Osteoblast (primary cell): ENCODE measurements at regions not wholly inside any gene's neighbourhood (a gene's known extent, or its start where the extent isn't known, plus 50 kb on each side); places are given as distances from the start of the nearest gene placed in this dataset.

Source experiments
- DNase-seq: peaks from one replicate; pipeline ENCODE4 v3.0.0; 2011; ENCODE audit warnings: low spot score, mixed read lengths; ENCODE audit not compliant: insufficient read length; ENCODE audit errors: missing footprints
- H2AFZ ChIP-seq: 2 replicates; pipeline ENCODE4 v1.6.0; 2011; ENCODE audit warnings: mild to moderate bottlenecking, low read length
- H3K27ac ChIP-seq: 2 replicates; pipeline ENCODE4 v1.5.1; 2011; ENCODE audit warnings: mild to moderate bottlenecking, low read depth, low read length, moderate library complexity
- H3K27me3 ChIP-seq: 2 replicates; pipeline ENCODE4 v1.6.0; 2012; ENCODE audit warnings: mild to moderate bottlenecking, control low read depth, inconsistent platforms, low read length, moderate library complexity; ENCODE audit not compliant: insufficient read depth
- H3K36me3 ChIP-seq: 2 replicates; pipeline ENCODE4 v1.5.1; 2011; ENCODE audit warnings: mild to moderate bottlenecking, low read length, control low read depth, moderate library complexity; ENCODE audit not compliant: insufficient read depth
- H3K4me1 ChIP-seq: 2 replicates; pipeline ENCODE4 v1.5.1; 2011; ENCODE audit warnings: mild to moderate bottlenecking, low read length, control low read depth, moderate library complexity; ENCODE audit not compliant: insufficient read depth
- H3K4me2 ChIP-seq: 2 replicates; pipeline ENCODE4 v1.6.0; 2011; ENCODE audit warnings: mild to moderate bottlenecking, low read length; ENCODE audit not compliant: insufficient read depth
- H3K4me3 ChIP-seq: fragments of 200-600 bp; sonication (generic); 3 replicates; pipeline ENCODE4 v1.5.1; 2012; ENCODE audit warnings: mild to moderate bottlenecking, low read length, inconsistent platforms; ENCODE audit not compliant: insufficient read depth
- H3K79me2 ChIP-seq: 2 replicates; pipeline ENCODE4 v1.6.0; 2012; ENCODE audit warnings: mild to moderate bottlenecking, low read length, control low read depth, inconsistent platforms; ENCODE audit not compliant: insufficient read depth
- H3K9me3 ChIP-seq: 2 replicates; pipeline ENCODE4 v1.5.1; 2011; ENCODE audit warnings: low read depth, low read length, control low read depth
- H4K20me1 ChIP-seq: 2 replicates; pipeline ENCODE4 v1.6.0; 2012; ENCODE audit warnings: mild to moderate bottlenecking, low read length, control low read depth; ENCODE audit not compliant: insufficient read depth
- TF ChIP-seq, protein P1 (sequence below): IDR thresholded peaks from 2 replicates; pipeline ENCODE4 v1.5.1; 2011; ENCODE audit warnings: mild to moderate bottlenecking, low read depth, low read length, moderate library complexity; ENCODE audit errors: extremely low read depth

GRCh38 chr4:145418739-145419138, 62.9 kb upstream of the SMAD1 start:
- TF ChIP-seq, protein P1, sequence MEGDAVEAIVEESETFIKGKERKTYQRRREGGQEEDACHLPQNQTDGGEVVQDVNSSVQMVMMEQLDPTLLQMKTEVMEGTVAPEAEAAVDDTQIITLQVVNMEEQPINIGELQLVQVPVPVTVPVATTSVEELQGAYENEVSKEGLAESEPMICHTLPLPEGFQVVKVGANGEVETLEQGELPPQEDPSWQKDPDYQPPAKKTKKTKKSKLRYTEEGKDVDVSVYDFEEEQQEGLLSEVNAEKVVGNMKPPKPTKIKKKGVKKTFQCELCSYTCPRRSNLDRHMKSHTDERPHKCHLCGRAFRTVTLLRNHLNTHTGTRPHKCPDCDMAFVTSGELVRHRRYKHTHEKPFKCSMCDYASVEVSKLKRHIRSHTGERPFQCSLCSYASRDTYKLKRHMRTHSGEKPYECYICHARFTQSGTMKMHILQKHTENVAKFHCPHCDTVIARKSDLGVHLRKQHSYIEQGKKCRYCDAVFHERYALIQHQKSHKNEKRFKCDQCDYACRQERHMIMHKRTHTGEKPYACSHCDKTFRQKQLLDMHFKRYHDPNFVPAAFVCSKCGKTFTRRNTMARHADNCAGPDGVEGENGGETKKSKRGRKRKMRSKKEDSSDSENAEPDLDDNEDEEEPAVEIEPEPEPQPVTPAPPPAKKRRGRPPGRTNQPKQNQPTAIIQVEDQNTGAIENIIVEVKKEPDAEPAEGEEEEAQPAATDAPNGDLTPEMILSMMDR, result no peak
- no peaks in the 10 kb centered on the region for H3K79me2 ChIP-seq
- no peak overlapping the region for H3K27ac ChIP-seq
- DNase-seq, result no peak
- H3K4me1 ChIP-seq, result no peaks in the 10 kb centered on the region
- no peaks in the 10 kb centered on the region for H4K20me1 ChIP-seq
- no peak overlapping the region for H3K4me3 ChIP-seq
- H3K9me3 ChIP-seq, result no peaks in the 10 kb centered on the region
- no peak overlapping the region for H2AFZ ChIP-seq
- H3K27me3 ChIP-seq, result peaks cover 3% of the 10 kb centered on the region
- H3K4me2 ChIP-seq, result no peak overlapping the region
- no peaks in the 10 kb centered on the region for H3K36me3 ChIP-seq

GRCh38 chr4:145417348-145418130, 64.1 kb upstream of the SMAD1 start:
- no peak overlapping the region for H3K27ac ChIP-seq
- H4K20me1 ChIP-seq, result no peaks in the 10 kb centered on the region
- H3K36me3 ChIP-seq, result no peaks in the 10 kb centered on the region
- H3K27me3 ChIP-seq, result peaks cover 3% of the 10 kb centered on the region
- TF ChIP-seq, protein P1, result no peak
- H3K4me3 ChIP-seq, result no peak overlapping the region
- H3K4me1 ChIP-seq, result no peaks in the 10 kb centered on the region
- DNase-seq, result no peak
- H3K4me2 ChIP-seq, result no peak overlapping the region
- no peaks in the 10 kb centered on the region for H3K79me2 ChIP-seq
- H2AFZ ChIP-seq, result no peak overlapping the region
- no peaks in the 10 kb centered on the region for H3K9me3 ChIP-seq

GRCh38 chr4:145414841-145415240, 66.8 kb upstream of the SMAD1 start:
- no peaks in the 10 kb centered on the region for H3K9me3 ChIP-seq
- H3K79me2 ChIP-seq, result no peaks in the 10 kb centered on the region
- H3K4me2 ChIP-seq, result no peak overlapping the region
- H3K4me1 ChIP-seq, result no peaks in the 10 kb centered on the region
- no peak overlapping the region for H2AFZ ChIP-seq
- no peak for DNase-seq
- no peak overlapping the region for H3K27ac ChIP-seq
- H3K4me3 ChIP-seq, result no peak overlapping the region
- TF ChIP-seq, protein P1, result no peak
- H3K27me3 ChIP-seq, result peaks cover 3% of the 10 kb centered on the region
- no peaks in the 10 kb centered on the region for H4K20me1 ChIP-seq
- no peaks in the 10 kb centered on the region for H3K36me3 ChIP-seq

GRCh38 chr4:145414226-145414625, 67.4 kb upstream of the SMAD1 start:
- TF ChIP-seq, protein P1, result no peak
- H3K36me3 ChIP-seq, result no peaks in the 10 kb centered on the region
- H3K27ac ChIP-seq, result no peak overlapping the region
- H4K20me1 ChIP-seq, result no peaks in the 10 kb centered on the region
- no peak overlapping the region for H2AFZ ChIP-seq
- H3K79me2 ChIP-seq, result no peaks in the 10 kb centered on the region
- peaks cover 3% of the 10 kb centered on the region for H3K27me3 ChIP-seq
- DNase-seq, result no peak
- no peaks in the 10 kb centered on the region for H3K9me3 ChIP-seq
- H3K4me3 ChIP-seq, result no peak overlapping the region
- H3K4me2 ChIP-seq, result no peak overlapping the region
- H3K4me1 ChIP-seq, result no peaks in the 10 kb centered on the region
